ENCODE measurements at regions not wholly inside any gene's neighbourhood (a gene's known extent, or its start where the extent isn't known, plus 50 kb on each side); places are given as distances from the start of the nearest gene placed in this dataset.

- Histone ChIP-seq H3K4me1 (ENCODE audit: control insufficient read depth in 4 of 4, insufficient read depth in 4 of 4, low read length in 3 of 4) (peaks cover 0 to 18% (median 12%) of the 10 kb centered on the region in 4 donors), H3K9me3 (ENCODE audit: control insufficient read depth in 4 of 4, low read length in 3 of 4) (peaks cover 3 to 10% (median 5%) of the 10 kb centered on the region in 4 donors), H3K36me3 (ENCODE audit: control insufficient read depth in 4 of 4, insufficient read depth in 3 of 4, low read depth in 1 of 4, low read length in 3 of 4) (no peaks in the 10 kb centered on the region), H3K27me3 (ENCODE audit: control insufficient read depth in 4 of 4, insufficient read depth in 4 of 4, low read length in 3 of 4) (no peaks in the 10 kb centered on the region), H3K4me3 (ENCODE audit: low read depth in 1 of 3, low read length in 3 of 3) (peak overlapping the region in 2 of 3 donors; percentile 34 to 66), H3K9ac (ENCODE audit: low read depth in 1 of 2, low read length in 2 of 2) (no peak overlapping the region), H3K27ac (ENCODE audit: low read depth in 1 of 2, low read length in 2 of 2) (no peak overlapping the region)
- no peak for DNase-seq (ENCODE audit: low spot score)
- 98% methylated on average over 1 of the region's 1 CpG for WGBS
- TF ChIP-seq ZBTB33 (IDR thresholded peaks at IDR 0.05) (no peak), HNF4A (conservative IDR thresholded peaks at IDR 0.05) (no peak), EGR1 (IDR thresholded peaks at IDR 0.05; ENCODE audit: low read depth in 2 of 2) (no peak), RAD21 (IDR thresholded peaks at IDR 0.05) (no peak), FOXA2 (IDR thresholded peaks at IDR 0.05) (no peak), TAF1 (conservative IDR thresholded peaks at IDR 0.05) (no peak), REST (IDR thresholded peaks at IDR 0.05) (no peak), NR2F2 (IDR thresholded peaks at IDR 0.05) (no peak), CTCF (IDR thresholded peaks at IDR 0.05; ENCODE audit: low read depth, low read length, missing input control) (no peak), ATF3 (IDR thresholded peaks at IDR 0.05) (no peak), FOXA1 (IDR thresholded peaks at IDR 0.05) (no peak), JUND (IDR thresholded peaks at IDR 0.05) (no peak), SP1 (IDR thresholded peaks at IDR 0.05) (no peak), RXRA (IDR thresholded peaks at IDR 0.05) (no peak)
Measured at GRCh38 chr18:33863912-33864311, 285.9 kb downstream of the ASXL3 start.

GRCh38 chr18:33854827-33855139 lies 276.8 kb downstream of the ASXL3 start:
- H3K4me1 ChIP-seq (ENCODE audit: control insufficient read depth in 4 of 4, insufficient read depth in 4 of 4, low read length in 3 of 4): peaks cover 0 to 10% (median 0%) of the 10 kb centered on the region in 4 donors
- H3K27ac ChIP-seq (ENCODE audit: low read depth in 1 of 2, low read length in 2 of 2): peak overlapping the region in 1 of 2 donors; percentile 26
- WGBS: 45% methylated on average over 2 of the region's 2 CpGs
- no peaks in the 10 kb centered on the region for H3K27me3 ChIP-seq (ENCODE audit: control insufficient read depth in 4 of 4, insufficient read depth in 4 of 4, low read length in 3 of 4)
- no peaks in the 10 kb centered on the region for H3K36me3 ChIP-seq (ENCODE audit: control insufficient read depth in 4 of 4, insufficient read depth in 3 of 4, low read depth in 1 of 4, low read length in 3 of 4)
- DNase-seq (ENCODE audit: low spot score): no peak
- H3K9ac ChIP-seq (ENCODE audit: low read depth in 1 of 2, low read length in 2 of 2): no peak overlapping the region
- TF ChIP-seq HNF4A (conservative IDR thresholded peaks at IDR 0.05): no peak
- no peak for TF ChIP-seq TAF1 (conservative IDR thresholded peaks at IDR 0.05)
- TF ChIP-seq SP1 (IDR thresholded peaks at IDR 0.05): no peak
- TF ChIP-seq FOXA2 (IDR thresholded peaks at IDR 0.05): no peak
- no peak for TF ChIP-seq HNF4G (IDR thresholded peaks at IDR 0.05)
- H3K4me3 ChIP-seq (ENCODE audit: low read depth in 1 of 3, low read length in 3 of 3): peak overlapping the region in 2 of 3 donors; percentile 43 to 56
- H3K9me3 ChIP-seq (ENCODE audit: control insufficient read depth in 4 of 4, low read length in 3 of 4): no peaks in the 10 kb centered on the region
